ENCODE measurements at regions not wholly inside any gene's neighbourhood (a gene's known extent, or its start where the extent isn't known, plus 50 kb on each side); places are given as distances from the start of the nearest gene placed in this dataset.

GRCh38 chr11:93248602-93249001, 50.8 kb upstream of the SLC36A4 start:
- no peaks in the 10 kb centered on the region for H3K4me1 ChIP-seq
- no peak overlapping the region for H3K27ac ChIP-seq
- 0 to 29% (median 27%) methylated on average over 1 of the region's 1 CpG for whole genome bisulfite sequencing, 4 donors
- H3K27me3 ChIP-seq = no peaks in the 10 kb centered on the region
- peak in 1 of 12 donors; percentile 16 for TF ChIP-seq CTCF (IDR thresholded peaks at IDR 0.05)
- TF ChIP-seq POLR2A (IDR thresholded peaks at IDR 0.05) = no peak
- no peaks in the 10 kb centered on the region for H3K36me3 ChIP-seq
- ATAC-seq = no peak
- H3K4me3 ChIP-seq = no peak overlapping the region
- intact Hi-C loops (cut with DNase I) = no loop called here
- DNase-seq = no peak
- peaks cover 0 to 3% (median 0%) of the 10 kb centered on the region in 12 donors for H3K9me3 ChIP-seq

- H3K27ac ChIP-seq = no peak overlapping the region
- ATAC-seq (no peak), DNase-seq (no peak)
- intact Hi-C loops (cut with DNase I) = no loop called here
- no peaks in the 10 kb centered on the region for H3K27me3 ChIP-seq
- H3K36me3 ChIP-seq = no peaks in the 10 kb centered on the region
- 53 to 60% (median 54%) methylated on average over 7 of the region's 7 CpGs for WGBS, 4 donors
- TF ChIP-seq POLR2A (IDR thresholded peaks at IDR 0.05) (no peak), CTCF (IDR thresholded peaks at IDR 0.05) (no peak)
- no peaks in the 10 kb centered on the region for H3K4me1 ChIP-seq
- peaks cover 0 to 3% (median 0%) of the 10 kb centered on the region in 12 donors for H3K9me3 ChIP-seq
- no peak overlapping the region for H3K4me3 ChIP-seq
Measured at GRCh38 chr11:93249459-93250220, 51.8 kb upstream of the SLC36A4 start.

GRCh38 chr11:93250326-93250725, 52.5 kb upstream of the SLC36A4 start:
- Histone ChIP-seq H3K27me3 (no peaks in the 10 kb centered on the region), H3K4me3 (no peak overlapping the region), H3K9me3 (peaks cover 0 to 3% (median 0%) of the 10 kb centered on the region in 12 donors), H3K27ac (no peak overlapping the region), H3K36me3 (no peaks in the 10 kb centered on the region), H3K4me1 (no peaks in the 10 kb centered on the region)
- no peak for ATAC-seq
- WGBS, 4 donors = 73 to 84% (median 75%) methylated on average over 4 of the region's 4 CpGs
- DNase-seq = no peak
- intact Hi-C loops (cut with DNase I) = no loop called here
- TF ChIP-seq CTCF (IDR thresholded peaks at IDR 0.05) = no peak
- no peak for TF ChIP-seq POLR2A (IDR thresholded peaks at IDR 0.05)

- Histone ChIP-seq H3K4me1 (no peaks in the 10 kb centered on the region), H3K9me3 (peaks cover 0 to 2% (median 0%) of the 10 kb centered on the region in 12 donors), H3K27me3 (no peaks in the 10 kb centered on the region), H3K36me3 (no peaks in the 10 kb centered on the region), H3K4me3 (no peak overlapping the region), H3K27ac (no peak overlapping the region)
- WGBS, 4 donors = 89 to 98% (median 92%) methylated on average over 1 of the region's 1 CpG
- no peak for ATAC-seq
- DNase-seq = no peak
- TF ChIP-seq POLR2A (IDR thresholded peaks at IDR 0.05) (no peak), CTCF (IDR thresholded peaks at IDR 0.05) (no peak)
- intact Hi-C loops (cut with DNase I) = no loop called here
Measured at GRCh38 chr11:93251922-93252321, 54.1 kb upstream of the SLC36A4 start.
